ENCODE measurements at regions not wholly inside any gene's neighbourhood (a gene's known extent, or its start where the extent isn't known, plus 50 kb on each side); places are given as distances from the start of the nearest gene placed in this dataset.
"Not testable (repeated sequence)": the region's sequence is repeated elsewhere in the genome, so short reads cannot be mapped to it uniquely, and the experiment has no call there.

GRCh38 chr16:59111280-59111679 lies 377.2 kb upstream of the GOT2 start:
- Histone ChIP-seq H3K9ac (ENCODE audit: low read length in 2 of 2) (no peak overlapping the region), H3K27ac (ENCODE audit: low read length) (no peak overlapping the region), H3K36me3 (ENCODE audit: control insufficient read depth in 2 of 2, insufficient read depth in 2 of 2, low read length in 2 of 2) (no peaks in the 10 kb centered on the region), H3K4me3 (ENCODE audit: low read length in 2 of 2) (no peak overlapping the region), H3K9me3 (ENCODE audit: control insufficient read depth in 2 of 2, low read length in 2 of 2) (no peaks in the 10 kb centered on the region), H3K27me3 (ENCODE audit: control insufficient read depth in 1 of 2, insufficient read depth in 2 of 2, low read length in 2 of 2) (no peaks in the 10 kb centered on the region), H3K4me1 (ENCODE audit: control insufficient read depth, insufficient read depth, low read length) (no peaks in the 10 kb centered on the region)

GRCh38 chr16:59108374-59108773 lies 374.3 kb upstream of the GOT2 start:
- Histone ChIP-seq H3K9me3 (ENCODE audit: control insufficient read depth in 2 of 2, low read length in 2 of 2) (no peaks in the 10 kb centered on the region), H3K9ac (ENCODE audit: low read length in 2 of 2) (no peak overlapping the region), H3K36me3 (ENCODE audit: control insufficient read depth in 2 of 2, insufficient read depth in 2 of 2, low read length in 2 of 2) (no peaks in the 10 kb centered on the region), H3K27me3 (ENCODE audit: control insufficient read depth in 1 of 2, insufficient read depth in 2 of 2, low read length in 2 of 2) (no peaks in the 10 kb centered on the region), H3K4me1 (ENCODE audit: control insufficient read depth, insufficient read depth, low read length) (no peaks in the 10 kb centered on the region), H3K4me3 (ENCODE audit: low read length in 2 of 2) (no peak overlapping the region), H3K27ac (ENCODE audit: low read length) (no peak overlapping the region)

GRCh38 chr16:59096682-59097081 lies 362.6 kb upstream of the GOT2 start:
- H3K36me3 ChIP-seq (ENCODE audit: control insufficient read depth in 2 of 2, insufficient read depth in 2 of 2, low read length in 2 of 2); H3K9ac ChIP-seq (ENCODE audit: low read length in 2 of 2); H3K9me3 ChIP-seq (ENCODE audit: control insufficient read depth in 2 of 2, low read length in 2 of 2); H3K27ac ChIP-seq (ENCODE audit: low read length); H3K27me3 ChIP-seq (ENCODE audit: control insufficient read depth in 1 of 2, insufficient read depth in 2 of 2, low read length in 2 of 2); H3K4me1 ChIP-seq (ENCODE audit: control insufficient read depth, insufficient read depth, low read length); H3K4me3 ChIP-seq (ENCODE audit: low read length in 2 of 2): not testable (repeated sequence)

- Histone ChIP-seq H3K27ac (ENCODE audit: low read length) (no peak overlapping the region), H3K27me3 (ENCODE audit: control insufficient read depth in 1 of 2, insufficient read depth in 2 of 2, low read length in 2 of 2) (no peaks in the 10 kb centered on the region), H3K9ac (ENCODE audit: low read length in 2 of 2) (no peak overlapping the region), H3K4me3 (ENCODE audit: low read length in 2 of 2) (no peak overlapping the region), H3K9me3 (ENCODE audit: control insufficient read depth in 2 of 2, low read length in 2 of 2) (no peaks in the 10 kb centered on the region), H3K36me3 (ENCODE audit: control insufficient read depth in 2 of 2, insufficient read depth in 2 of 2, low read length in 2 of 2) (no peaks in the 10 kb centered on the region), H3K4me1 (ENCODE audit: control insufficient read depth, insufficient read depth, low read length) (no peaks in the 10 kb centered on the region)
Measured at GRCh38 chr16:59090541-59090940, 356.4 kb upstream of the GOT2 start.

- Histone ChIP-seq H3K9ac (ENCODE audit: low read length in 2 of 2) (no peak overlapping the region), H3K9me3 (ENCODE audit: control insufficient read depth in 2 of 2, low read length in 2 of 2) (no peaks in the 10 kb centered on the region), H3K36me3 (ENCODE audit: control insufficient read depth in 2 of 2, insufficient read depth in 2 of 2, low read length in 2 of 2) (no peaks in the 10 kb centered on the region), H3K27ac (ENCODE audit: low read length) (no peak overlapping the region), H3K27me3 (ENCODE audit: control insufficient read depth in 1 of 2, insufficient read depth in 2 of 2, low read length in 2 of 2) (no peaks in the 10 kb centered on the region), H3K4me1 (ENCODE audit: control insufficient read depth, insufficient read depth, low read length) (no peaks in the 10 kb centered on the region), H3K4me3 (ENCODE audit: low read length in 2 of 2) (no peak overlapping the region)
Measured at GRCh38 chr16:59088431-59088830, 354.3 kb upstream of the GOT2 start.

GRCh38 chr16:59087641-59088040 lies 353.5 kb upstream of the GOT2 start:
- Histone ChIP-seq H3K4me3 (ENCODE audit: low read length in 2 of 2) (no peak overlapping the region), H3K9ac (ENCODE audit: low read length in 2 of 2) (no peak overlapping the region), H3K27ac (ENCODE audit: low read length) (no peak overlapping the region), H3K27me3 (ENCODE audit: control insufficient read depth in 1 of 2, insufficient read depth in 2 of 2, low read length in 2 of 2) (no peaks in the 10 kb centered on the region), H3K36me3 (ENCODE audit: control insufficient read depth in 2 of 2, insufficient read depth in 2 of 2, low read length in 2 of 2) (no peaks in the 10 kb centered on the region), H3K9me3 (ENCODE audit: control insufficient read depth in 2 of 2, low read length in 2 of 2) (no peaks in the 10 kb centered on the region), H3K4me1 (ENCODE audit: control insufficient read depth, insufficient read depth, low read length) (no peaks in the 10 kb centered on the region)

- no peak overlapping the region for H3K4me3 ChIP-seq (ENCODE audit: low read length in 2 of 2)
- H3K9ac ChIP-seq (ENCODE audit: low read length in 2 of 2): no peak overlapping the region
- H3K27me3 ChIP-seq (ENCODE audit: control insufficient read depth in 1 of 2, insufficient read depth in 2 of 2, low read length in 2 of 2): no peaks in the 10 kb centered on the region
- no peak overlapping the region for H3K27ac ChIP-seq (ENCODE audit: low read length)
- peaks cover 0 to 4% of the 10 kb centered on the region in 2 donors for H3K9me3 ChIP-seq (ENCODE audit: control insufficient read depth in 2 of 2, low read length in 2 of 2)
- H3K36me3 ChIP-seq (ENCODE audit: control insufficient read depth in 2 of 2, insufficient read depth in 2 of 2, low read length in 2 of 2): no peaks in the 10 kb centered on the region
- H3K4me1 ChIP-seq (ENCODE audit: control insufficient read depth, insufficient read depth, low read length): no peaks in the 10 kb centered on the region
Measured at GRCh38 chr16:59067205-59067604, 333.1 kb upstream of the GOT2 start.

GRCh38 chr16:59060207-59060606 lies 326.1 kb upstream of the GOT2 start:
- no peak overlapping the region for H3K4me3 ChIP-seq (ENCODE audit: low read length in 2 of 2)
- H3K4me1 ChIP-seq (ENCODE audit: control insufficient read depth, insufficient read depth, low read length): no peaks in the 10 kb centered on the region
- peaks cover 0 to 2% of the 10 kb centered on the region in 2 donors for H3K9me3 ChIP-seq (ENCODE audit: control insufficient read depth in 2 of 2, low read length in 2 of 2)
- no peaks in the 10 kb centered on the region for H3K27me3 ChIP-seq (ENCODE audit: control insufficient read depth in 1 of 2, insufficient read depth in 2 of 2, low read length in 2 of 2)
- H3K36me3 ChIP-seq (ENCODE audit: control insufficient read depth in 2 of 2, insufficient read depth in 2 of 2, low read length in 2 of 2): no peaks in the 10 kb centered on the region
- no peak overlapping the region for H3K9ac ChIP-seq (ENCODE audit: low read length in 2 of 2)
- H3K27ac ChIP-seq (ENCODE audit: low read length): no peak overlapping the region

- H3K9me3 ChIP-seq (ENCODE audit: control insufficient read depth in 2 of 2, low read length in 2 of 2): peaks cover 0 to 2% of the 10 kb centered on the region in 2 donors
- H3K4me3 ChIP-seq (ENCODE audit: low read length in 2 of 2): no peak overlapping the region
Measured at GRCh38 chr16:59058250-59058649, 324.1 kb upstream of the GOT2 start.

GRCh38 chr16:59053911-59054310 lies 319.8 kb upstream of the GOT2 start:
- Histone ChIP-seq H3K4me3 (ENCODE audit: low read length in 2 of 2) (no peak overlapping the region), H3K27me3 (ENCODE audit: control insufficient read depth in 1 of 2, insufficient read depth in 2 of 2, low read length in 2 of 2) (no peaks in the 10 kb centered on the region), H3K9ac (ENCODE audit: low read length in 2 of 2) (no peak overlapping the region), H3K27ac (ENCODE audit: low read length) (no peak overlapping the region), H3K9me3 (ENCODE audit: control insufficient read depth in 2 of 2, low read length in 2 of 2) (peaks cover 0 to 2% of the 10 kb centered on the region in 2 donors), H3K4me1 (ENCODE audit: control insufficient read depth, insufficient read depth, low read length) (no peaks in the 10 kb centered on the region), H3K36me3 (ENCODE audit: control insufficient read depth in 2 of 2, insufficient read depth in 2 of 2, low read length in 2 of 2) (no peaks in the 10 kb centered on the region)

More at GRCh38 chr16:59058250-59058649, 324.1 kb upstream of the GOT2 start:
- no peaks in the 10 kb centered on the region for H3K27me3 ChIP-seq (ENCODE audit: control insufficient read depth in 1 of 2, insufficient read depth in 2 of 2, low read length in 2 of 2)
- no peaks in the 10 kb centered on the region for H3K4me1 ChIP-seq (ENCODE audit: control insufficient read depth, insufficient read depth, low read length)
- no peak overlapping the region for H3K27ac ChIP-seq (ENCODE audit: low read length)
- H3K36me3 ChIP-seq (ENCODE audit: control insufficient read depth in 2 of 2, insufficient read depth in 2 of 2, low read length in 2 of 2): no peaks in the 10 kb centered on the region
- H3K9ac ChIP-seq (ENCODE audit: low read length in 2 of 2): no peak overlapping the region

GRCh38 chr16:59052231-59052630 lies 318.1 kb upstream of the GOT2 start:
- Histone ChIP-seq H3K4me1 (ENCODE audit: control insufficient read depth, insufficient read depth, low read length) (no peaks in the 10 kb centered on the region), H3K4me3 (ENCODE audit: low read length in 2 of 2) (no peak overlapping the region), H3K9me3 (ENCODE audit: control insufficient read depth in 2 of 2, low read length in 2 of 2) (no peaks in the 10 kb centered on the region), H3K27ac (ENCODE audit: low read length) (no peak overlapping the region), H3K36me3 (ENCODE audit: control insufficient read depth in 2 of 2, insufficient read depth in 2 of 2, low read length in 2 of 2) (no peaks in the 10 kb centered on the region), H3K9ac (ENCODE audit: low read length in 2 of 2) (no peak overlapping the region), H3K27me3 (ENCODE audit: control insufficient read depth in 1 of 2, insufficient read depth in 2 of 2, low read length in 2 of 2) (no peaks in the 10 kb centered on the region)
